ENCODE measurements at regions not wholly inside any gene's neighbourhood (a gene's known extent, or its start where the extent isn't known, plus 50 kb on each side); places are given as distances from the start of the nearest gene placed in this dataset.

GRCh38 chr19:28301463-28301862, 911.5 kb downstream of the UQCRFS1 start:
- no peak for TF ChIP-seq POLR2A (IDR thresholded peaks at IDR 0.05; ENCODE audit: low read length)
- TF ChIP-seq MAFK (IDR thresholded peaks at IDR 0.05; ENCODE audit: partially characterized antibody): no peak
- TF ChIP-seq, protein P1, sequence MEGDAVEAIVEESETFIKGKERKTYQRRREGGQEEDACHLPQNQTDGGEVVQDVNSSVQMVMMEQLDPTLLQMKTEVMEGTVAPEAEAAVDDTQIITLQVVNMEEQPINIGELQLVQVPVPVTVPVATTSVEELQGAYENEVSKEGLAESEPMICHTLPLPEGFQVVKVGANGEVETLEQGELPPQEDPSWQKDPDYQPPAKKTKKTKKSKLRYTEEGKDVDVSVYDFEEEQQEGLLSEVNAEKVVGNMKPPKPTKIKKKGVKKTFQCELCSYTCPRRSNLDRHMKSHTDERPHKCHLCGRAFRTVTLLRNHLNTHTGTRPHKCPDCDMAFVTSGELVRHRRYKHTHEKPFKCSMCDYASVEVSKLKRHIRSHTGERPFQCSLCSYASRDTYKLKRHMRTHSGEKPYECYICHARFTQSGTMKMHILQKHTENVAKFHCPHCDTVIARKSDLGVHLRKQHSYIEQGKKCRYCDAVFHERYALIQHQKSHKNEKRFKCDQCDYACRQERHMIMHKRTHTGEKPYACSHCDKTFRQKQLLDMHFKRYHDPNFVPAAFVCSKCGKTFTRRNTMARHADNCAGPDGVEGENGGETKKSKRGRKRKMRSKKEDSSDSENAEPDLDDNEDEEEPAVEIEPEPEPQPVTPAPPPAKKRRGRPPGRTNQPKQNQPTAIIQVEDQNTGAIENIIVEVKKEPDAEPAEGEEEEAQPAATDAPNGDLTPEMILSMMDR (IDR thresholded peaks at IDR 0.05): no peak
- TF ChIP-seq KDM1A (IDR thresholded peaks at IDR 0.05; ENCODE audit: low read depth): no peak
- no peak for TF ChIP-seq PHF8 (IDR thresholded peaks at IDR 0.05; ENCODE audit: borderline replicate concordance, low read depth)
- TF ChIP-seq, protein P2, sequence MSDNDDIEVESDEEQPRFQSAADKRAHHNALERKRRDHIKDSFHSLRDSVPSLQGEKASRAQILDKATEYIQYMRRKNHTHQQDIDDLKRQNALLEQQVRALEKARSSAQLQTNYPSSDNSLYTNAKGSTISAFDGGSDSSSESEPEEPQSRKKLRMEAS (IDR thresholded peaks at IDR 0.05): no peak
- no peak for TF ChIP-seq RAD21 (conservative IDR thresholded peaks at IDR 0.05 in 1 of 2, IDR thresholded peaks at IDR 0.05 in 1 of 2)
- no peak for TF ChIP-seq SMC3 (IDR thresholded peaks at IDR 0.05)
- no peak for TF ChIP-seq ELK1 (IDR thresholded peaks at IDR 0.05; ENCODE audit: low read depth, low read length)
- TF ChIP-seq RFX5 (IDR thresholded peaks at IDR 0.05): no peak
- TF ChIP-seq, protein P3, sequence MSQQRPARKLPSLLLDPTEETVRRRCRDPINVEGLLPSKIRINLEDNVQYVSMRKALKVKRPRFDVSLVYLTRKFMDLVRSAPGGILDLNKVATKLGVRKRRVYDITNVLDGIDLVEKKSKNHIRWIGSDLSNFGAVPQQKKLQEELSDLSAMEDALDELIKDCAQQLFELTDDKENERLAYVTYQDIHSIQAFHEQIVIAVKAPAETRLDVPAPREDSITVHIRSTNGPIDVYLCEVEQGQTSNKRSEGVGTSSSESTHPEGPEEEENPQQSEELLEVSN (IDR thresholded peaks at IDR 0.05; ENCODE audit: borderline replicate concordance, low read depth): no peak
- TF ChIP-seq CBX8 (IDR thresholded peaks at IDR 0.05): no peak
- no peak for TF ChIP-seq MAZ (IDR thresholded peaks at IDR 0.05; ENCODE audit: borderline replicate concordance, low read depth, low read length)
- TF ChIP-seq RNF2 (IDR thresholded peaks at IDR 0.05; ENCODE audit: borderline replicate concordance, low read depth): no peak

Data from A549 (cell line).